CD4-positive, alpha-beta T cell treated with Interferon alpha-2 for 1 hour (primary cell): ENCODE measurements at regions not wholly inside any gene's neighbourhood (a gene's known extent, or its start where the extent isn't known, plus 50 kb on each side); places are given as distances from the start of the nearest gene placed in this dataset.

ENCODE experiments used
- DNase-seq, 2 donors: peaks; one replicate each; pipeline ENCODE4 v3.0.0-alpha.2; 2020 to 2022

GRCh38 chr15:91476861-91477260 is 376.6 kb upstream of the SLCO3A1 start:
- DNase-seq: no peak

- DNase-seq: no peak
These were observed 374.8 kb upstream of the SLCO3A1 start for GRCh38 chr15:91478717-91479191.

GRCh38 chr15:91480426-91480825 is 373.1 kb upstream of the SLCO3A1 start:
- DNase-seq: no peak

- peak; percentile 44 to 78 for DNase-seq
These were observed 370.7 kb upstream of the SLCO3A1 start for GRCh38 chr15:91482799-91483198.

- DNase-seq: no peak
These were observed 369.4 kb upstream of the SLCO3A1 start for GRCh38 chr15:91484141-91484540.

- no peak for DNase-seq
These were observed 365.1 kb upstream of the SLCO3A1 start for GRCh38 chr15:91488452-91488851.

- DNase-seq: no peak
These were observed 363.3 kb upstream of the SLCO3A1 start for GRCh38 chr15:91490211-91490610.

GRCh38 chr15:91491101-91491950 is 362.2 kb upstream of the SLCO3A1 start:
- peak; percentile 17 to 56 for DNase-seq

- no peak for DNase-seq
These were observed 356.5 kb upstream of the SLCO3A1 start for GRCh38 chr15:91496754-91497691.

GRCh38 chr15:91498046-91498748 is 355.3 kb upstream of the SLCO3A1 start:
- no peak for DNase-seq

GRCh38 chr15:91498749-91499062 is 354.8 kb upstream of the SLCO3A1 start:
- no peak for DNase-seq

GRCh38 chr15:91499774-91500383 is 353.6 kb upstream of the SLCO3A1 start:
- no peak for DNase-seq

- no peak for DNase-seq
These were observed 344.9 kb upstream of the SLCO3A1 start for GRCh38 chr15:91508633-91509032.

GRCh38 chr15:91514147-91514546 is 339.4 kb upstream of the SLCO3A1 start:
- DNase-seq: no peak

GRCh38 chr15:91515188-91515754 is 338.2 kb upstream of the SLCO3A1 start:
- DNase-seq: no peak

GRCh38 chr15:91516866-91517265 is 336.6 kb upstream of the SLCO3A1 start:
- no peak for DNase-seq

GRCh38 chr15:91517491-91518200 is 335.9 kb upstream of the SLCO3A1 start:
- DNase-seq: no peak

- DNase-seq: no peak
These were observed 332.7 kb upstream of the SLCO3A1 start for GRCh38 chr15:91520850-91521249.

- DNase-seq: no peak
These were observed 332.0 kb upstream of the SLCO3A1 start for GRCh38 chr15:91521548-91521947.

GRCh38 chr15:91521996-91522395 is 331.5 kb upstream of the SLCO3A1 start:
- no peak for DNase-seq

- DNase-seq: peak; percentile 8 to 69
These were observed 330.7 kb upstream of the SLCO3A1 start for GRCh38 chr15:91522605-91523332.
